Skeletal muscle cell (primary cell): ENCODE measurements at regions not wholly inside any gene's neighbourhood (a gene's known extent, or its start where the extent isn't known, plus 50 kb on each side); places are given as distances from the start of the nearest gene placed in this dataset.

Experiments used
- DNase-seq: peaks from one replicate; pipeline ENCODE4 v3.0.0-alpha.2; 2010; ENCODE audit warnings: low read depth
- H3K4me3 ChIP-seq: 2 replicates; pipeline ENCODE4 v1.5.1; 2011; ENCODE audit warnings: low read depth, mild to moderate bottlenecking, control low read depth, low read length, moderate library complexity

DNA sequence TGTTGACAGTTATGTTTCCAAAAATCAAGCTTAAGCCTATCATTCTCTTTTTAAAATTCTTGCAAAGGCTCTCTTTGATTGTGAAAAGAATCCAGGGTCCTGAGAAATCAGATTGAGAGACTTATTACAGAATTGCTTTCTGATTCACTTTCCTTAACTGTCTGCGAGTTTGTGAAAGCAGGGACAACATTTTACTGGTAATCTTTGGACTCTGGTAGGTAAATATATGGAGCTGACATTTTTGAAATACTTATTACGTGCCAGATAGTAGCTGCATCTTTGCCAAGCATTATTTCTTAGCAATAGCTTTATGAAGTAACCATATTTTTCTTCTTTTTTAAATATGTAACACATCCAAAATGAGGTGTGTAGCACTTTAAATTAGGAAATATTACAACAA, 570.9 kb downstream of the CMPK2 start:
- no peak for DNase-seq
- no peak overlapping the region for H3K4me3 ChIP-seq

DNA sequence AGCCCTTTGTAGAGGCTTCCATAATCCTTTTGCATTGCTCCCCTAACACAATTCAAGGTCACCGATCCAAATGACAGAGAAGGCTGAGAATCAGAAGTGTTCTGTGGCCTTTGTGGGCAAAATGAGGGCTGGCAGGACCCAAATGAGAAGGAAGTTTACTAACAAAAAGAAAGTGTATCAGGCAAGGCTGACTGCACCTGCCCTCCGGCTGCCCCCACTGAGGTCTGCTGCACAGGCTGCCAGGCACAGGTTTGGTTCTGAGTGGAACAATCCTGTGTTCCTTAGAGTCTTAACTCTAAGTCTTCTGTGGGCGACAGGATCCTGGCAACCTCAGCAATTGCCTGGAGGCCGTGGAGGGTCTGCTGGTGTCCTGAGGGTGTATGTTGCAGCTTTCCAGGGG, 568.5 kb downstream of the CMPK2 start:
- DNase-seq, result no peak
- no peak overlapping the region for H3K4me3 ChIP-seq

DNA sequence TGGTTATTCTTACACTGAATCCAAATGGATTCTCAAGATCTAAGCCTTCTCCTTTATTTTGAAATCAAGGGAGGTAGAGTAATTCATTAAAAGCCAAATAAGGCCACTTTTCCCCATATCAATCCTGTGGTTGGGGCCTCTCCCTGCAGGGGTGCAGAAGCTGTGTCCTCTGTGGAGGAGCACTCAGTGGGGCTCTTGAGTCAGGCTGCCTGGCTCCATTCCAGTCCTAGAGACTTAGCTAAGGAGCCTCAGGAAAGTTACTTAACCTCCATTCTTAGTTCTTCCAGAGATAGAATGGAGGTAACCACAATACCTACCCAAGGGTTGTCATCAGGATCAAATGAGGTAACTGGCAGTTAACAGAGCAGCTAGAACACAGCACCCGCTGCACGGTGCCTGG, 564.3 kb downstream of the CMPK2 start:
- no peak overlapping the region for H3K4me3 ChIP-seq
- DNase-seq, result no peak

DNA sequence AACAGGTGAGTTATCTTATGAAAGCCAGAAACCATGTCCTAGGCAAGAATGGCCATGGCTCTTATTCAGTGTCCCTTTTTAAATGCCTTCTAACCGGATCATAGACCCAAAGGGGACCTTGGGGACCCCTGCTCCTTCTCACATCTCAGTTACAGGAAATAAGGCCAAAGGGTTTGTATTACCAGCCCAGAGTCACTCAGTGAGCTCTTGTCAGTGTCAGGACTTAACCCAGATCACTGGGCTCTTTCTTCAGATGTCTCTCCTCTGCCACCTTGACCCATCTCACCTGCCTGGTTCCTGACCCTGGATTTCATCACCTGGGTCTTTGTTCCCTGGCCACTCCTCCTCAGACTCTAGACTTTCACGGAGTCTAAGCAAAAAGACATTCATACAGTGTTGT, 556.7 kb downstream of the CMPK2 start:
- no peak overlapping the region for H3K4me3 ChIP-seq
- DNase-seq, result no peak

DNA sequence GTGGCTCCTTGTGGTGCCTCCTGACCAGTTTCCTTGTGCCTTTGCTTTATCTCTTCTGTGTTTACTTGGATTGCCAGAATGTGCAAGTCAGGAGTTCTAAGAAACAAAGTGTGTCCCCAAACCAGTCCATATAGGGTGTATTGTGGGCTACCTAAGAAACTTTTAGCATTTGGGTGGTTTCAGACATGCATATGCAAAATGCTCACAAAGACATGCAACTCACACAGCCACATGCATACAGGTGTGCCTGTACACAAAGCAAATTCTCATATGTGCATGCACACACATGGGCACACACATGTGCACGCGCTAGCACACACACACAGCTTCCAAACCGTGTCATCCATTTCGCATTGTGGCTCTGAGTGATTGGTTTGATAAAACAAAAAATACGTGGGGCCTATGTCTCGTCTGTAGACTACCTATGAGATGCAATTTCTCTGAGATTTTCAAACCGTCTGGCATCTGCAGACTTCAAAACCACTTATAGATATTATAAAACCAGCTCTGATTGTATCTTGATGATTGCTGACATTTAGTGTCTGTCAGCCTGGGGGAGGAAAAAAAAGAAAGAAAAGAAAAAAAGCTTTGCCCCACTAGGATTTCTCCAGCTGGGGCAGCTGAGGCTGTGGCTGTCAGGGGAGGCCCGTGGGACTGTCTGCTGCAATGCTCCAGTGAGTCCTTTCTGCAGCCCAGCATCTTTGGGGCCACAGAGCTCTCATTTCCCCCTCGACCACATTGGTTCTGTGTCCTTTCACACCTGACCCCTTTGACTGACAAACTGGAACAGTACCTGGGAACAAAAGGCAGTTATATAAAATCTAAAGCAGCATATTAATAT, 556.1 kb downstream of the CMPK2 start:
- no peak overlapping the region for H3K4me3 ChIP-seq
- no peak for DNase-seq

DNA sequence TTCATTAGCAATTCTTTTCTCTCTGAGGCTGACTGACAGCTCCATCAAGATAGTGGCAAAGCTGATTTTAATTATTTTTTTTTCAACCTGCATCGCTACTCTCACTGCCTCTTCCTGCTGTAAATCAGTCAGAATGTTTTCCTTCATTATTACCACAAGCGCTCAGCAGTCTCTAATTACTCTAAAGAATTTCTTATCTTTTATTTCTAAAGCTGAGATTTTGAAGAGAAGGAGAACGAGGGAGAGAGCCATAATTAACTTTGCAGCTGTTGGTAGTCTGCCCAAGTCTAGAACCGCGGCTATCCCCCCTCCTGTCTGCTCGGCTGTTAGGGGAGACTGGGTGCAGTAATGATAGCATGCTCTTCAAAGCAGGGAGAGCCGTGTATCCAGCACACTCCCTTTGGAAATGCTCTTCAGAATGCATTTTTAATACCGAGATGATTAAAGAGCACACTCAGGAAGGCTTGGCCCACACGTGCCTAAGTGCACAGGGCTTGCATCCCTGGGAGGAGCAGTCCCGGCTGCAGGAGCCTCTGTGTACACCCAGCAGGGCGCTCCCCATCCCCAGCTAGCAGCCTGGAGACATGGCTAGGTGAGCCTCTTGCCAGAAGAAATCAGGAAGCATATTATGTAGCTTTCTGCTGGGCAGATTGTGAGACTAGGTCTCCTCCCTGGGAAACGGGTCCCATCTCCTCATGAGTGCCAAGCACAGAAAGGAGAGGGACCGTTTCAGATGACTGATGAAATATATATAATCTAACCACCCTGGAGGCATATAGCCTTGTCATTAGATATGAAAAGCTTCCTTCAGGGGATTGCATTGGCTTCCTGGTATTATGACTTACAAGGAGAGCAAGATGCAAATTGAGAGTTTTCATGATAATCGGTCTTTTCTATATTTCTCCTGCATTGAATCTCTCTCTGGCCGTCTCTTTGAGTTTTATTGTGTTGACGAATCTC, 555.2 kb downstream of the CMPK2 start:
- no peak overlapping the region for H3K4me3 ChIP-seq
- no peak for DNase-seq

DNA sequence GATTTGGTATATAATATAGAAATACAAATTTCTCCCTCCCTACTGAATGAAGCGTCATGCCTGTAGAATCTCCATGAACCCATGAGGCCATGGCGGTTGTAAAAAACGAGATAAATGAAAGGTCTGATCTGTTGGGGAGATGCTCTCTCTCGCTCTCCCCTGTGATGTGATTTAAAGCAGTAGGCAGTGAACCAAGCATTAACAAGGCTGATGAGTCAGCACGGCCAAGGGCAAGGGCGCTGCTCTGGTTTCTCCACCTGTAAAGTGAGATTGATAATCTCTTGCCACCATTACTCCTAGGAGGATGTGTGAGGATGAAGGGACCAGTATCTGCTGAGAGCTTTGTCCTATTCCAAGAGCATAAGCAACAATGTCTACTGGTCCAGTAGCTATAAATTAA, 553.3 kb downstream of the CMPK2 start:
- no peak overlapping the region for H3K4me3 ChIP-seq
- DNase-seq, result no peak

DNA sequence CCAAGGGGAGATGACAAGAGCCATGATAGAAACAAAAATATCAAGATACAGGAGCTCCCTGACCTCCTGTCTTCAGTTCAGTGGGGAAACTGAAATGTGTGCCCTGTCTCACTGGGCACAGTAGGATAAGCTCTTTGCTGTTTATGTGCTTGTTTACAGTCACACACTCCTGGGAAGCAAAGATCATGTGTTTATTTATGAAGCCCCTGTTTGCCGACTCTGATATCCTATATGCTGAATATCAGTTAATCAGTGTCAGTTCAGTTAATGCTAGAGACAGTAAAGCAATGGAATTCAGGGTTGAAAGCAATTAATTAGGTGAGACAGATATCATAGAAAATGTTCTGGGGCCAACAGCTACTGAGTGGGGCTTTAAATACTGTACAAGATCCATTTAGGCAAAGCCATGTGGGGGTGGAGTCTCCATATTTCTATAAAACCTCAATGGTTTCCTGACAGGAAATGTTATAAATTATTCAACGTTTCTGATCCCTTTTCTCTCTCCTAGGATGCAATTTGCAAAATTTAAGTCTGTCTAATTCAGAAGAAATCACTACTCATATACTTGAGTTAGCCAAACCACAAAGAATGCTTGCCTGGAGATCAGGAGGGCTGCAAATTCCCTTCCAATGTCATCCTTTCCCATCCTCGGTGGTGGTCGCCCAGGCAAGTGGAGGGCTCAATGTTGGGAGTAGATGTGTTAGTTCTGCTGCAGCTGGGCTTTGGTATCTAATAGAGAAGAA, 551.3 kb downstream of the CMPK2 start:
- no peak overlapping the region for H3K4me3 ChIP-seq
- DNase-seq, result no peak

DNA sequence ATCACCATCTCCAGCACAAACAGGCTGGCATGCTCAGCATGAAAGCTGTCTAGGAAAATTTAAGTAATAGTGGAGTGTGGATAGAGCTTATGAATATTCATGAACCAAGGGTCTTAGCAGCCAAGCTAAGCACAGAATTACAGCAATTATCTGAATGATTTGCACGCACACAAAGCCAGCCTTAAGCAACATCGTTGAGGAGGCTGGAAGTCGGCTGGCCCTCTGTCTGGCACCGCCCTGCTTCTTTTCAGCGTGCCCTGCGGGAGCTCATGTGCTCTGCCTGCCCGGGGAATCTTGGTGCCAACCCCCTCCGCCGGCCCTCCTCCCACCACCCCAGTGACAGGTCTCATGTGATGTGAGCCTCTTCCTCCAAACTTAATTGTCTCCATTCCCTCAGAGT, 540.1 kb downstream of the CMPK2 start:
- no peak overlapping the region for H3K4me3 ChIP-seq
- no peak for DNase-seq

DNA sequence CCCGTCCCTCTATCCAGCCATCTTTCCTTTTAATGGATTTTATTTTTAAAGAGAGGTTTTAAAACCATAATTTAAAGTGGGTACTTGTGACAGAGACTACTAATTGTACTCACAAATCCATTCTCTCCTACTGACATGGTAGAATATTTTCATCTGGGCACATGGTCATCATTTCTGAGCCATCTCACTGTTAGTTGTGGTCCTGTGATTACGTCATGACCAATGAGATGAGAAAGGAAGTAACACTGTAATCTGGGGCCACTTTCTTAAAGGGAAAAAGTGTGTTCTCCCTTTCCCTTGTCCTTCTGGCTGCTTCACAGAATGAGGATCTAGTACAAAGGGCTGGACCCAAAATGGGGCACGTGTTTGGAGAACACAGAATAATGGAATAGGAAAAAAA, 538.7 kb downstream of the CMPK2 start:
- no peak overlapping the region for H3K4me3 ChIP-seq

DNA sequence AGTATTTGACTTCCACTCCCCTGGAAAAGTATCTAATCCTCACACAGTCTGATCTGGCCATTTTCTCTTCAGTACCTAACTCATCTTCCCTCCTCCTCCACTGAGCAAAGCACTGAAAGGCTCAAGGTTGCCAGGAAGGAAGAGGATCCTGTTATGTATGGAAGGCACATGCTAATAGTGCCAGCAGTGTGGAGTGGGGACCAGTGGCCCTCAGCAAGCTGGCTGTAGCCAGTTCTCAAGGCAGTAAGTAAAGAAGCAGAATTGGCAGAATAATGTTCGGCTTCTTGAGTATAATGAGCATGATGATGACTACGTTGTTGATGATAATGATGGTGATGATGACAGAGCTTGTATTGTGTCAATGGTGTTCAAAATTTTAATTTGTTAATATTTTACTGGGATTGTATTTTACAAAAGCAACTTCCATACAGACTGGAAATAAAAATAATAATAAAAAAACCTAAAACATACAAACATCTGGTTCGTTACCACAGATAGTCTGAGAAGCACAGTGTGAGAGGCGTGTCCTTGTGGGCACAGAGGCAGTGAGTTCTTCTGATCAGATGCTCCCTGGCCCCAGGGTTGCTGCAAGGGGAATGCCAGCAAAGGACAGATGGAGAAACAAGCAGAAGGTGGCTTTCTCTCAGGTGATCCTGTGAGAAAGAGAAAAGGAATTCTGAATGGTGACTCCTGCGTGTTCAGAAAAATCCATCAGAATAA, 528.8 kb downstream of the CMPK2 start:
- no peak for DNase-seq
- no peak overlapping the region for H3K4me3 ChIP-seq

More for the DNA sequence above, 538.7 kb downstream of the CMPK2 start:
- DNase-seq, result no peak

DNA sequence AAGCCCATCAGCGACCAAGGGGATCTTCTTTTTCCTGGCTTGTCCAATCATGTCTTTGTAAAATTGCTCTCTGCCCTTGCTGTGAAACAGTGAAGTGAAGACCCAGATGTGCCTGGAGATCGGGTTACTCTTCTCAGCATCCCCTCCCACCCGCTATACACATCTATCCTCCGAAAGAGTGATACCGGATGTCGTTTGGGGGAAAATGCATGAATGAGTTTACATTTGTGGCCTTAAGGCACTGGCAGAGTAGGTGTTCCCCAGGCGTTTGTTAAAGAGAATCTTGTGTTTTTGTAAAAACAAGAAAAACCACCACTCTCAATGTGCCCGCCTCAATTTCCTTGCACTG, 528.3 kb downstream of the CMPK2 start:
- no peak for DNase-seq

DNA sequence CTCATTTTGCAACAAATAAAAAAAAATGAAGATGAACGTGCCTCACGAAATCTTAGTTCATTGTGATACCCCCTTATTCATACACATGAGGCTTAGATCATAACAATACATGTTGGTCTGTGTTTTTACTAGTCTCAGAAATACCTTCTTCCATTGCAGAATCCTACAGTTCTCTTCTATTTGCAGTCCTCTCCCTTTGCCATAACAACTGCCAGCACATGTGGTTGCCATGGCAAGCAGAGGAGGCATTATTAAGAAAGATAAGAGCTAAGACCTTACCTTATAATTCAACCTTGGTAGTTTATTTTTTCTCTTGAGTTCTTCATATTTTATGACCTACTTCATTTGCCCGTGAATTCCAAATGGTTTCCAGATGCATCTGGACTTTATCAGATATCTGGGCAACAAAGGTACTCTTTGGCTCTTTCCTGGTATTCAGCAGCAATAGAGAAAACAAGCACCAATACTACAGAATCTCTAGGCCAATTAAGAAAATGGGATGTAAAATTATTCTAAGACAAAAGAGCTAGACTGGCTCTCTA, 524.0 kb downstream of the CMPK2 start:
- H3K4me3 ChIP-seq, result no peak overlapping the region
- no peak for DNase-seq

More for the DNA sequence above, 528.3 kb downstream of the CMPK2 start:
- no peak overlapping the region for H3K4me3 ChIP-seq

DNA sequence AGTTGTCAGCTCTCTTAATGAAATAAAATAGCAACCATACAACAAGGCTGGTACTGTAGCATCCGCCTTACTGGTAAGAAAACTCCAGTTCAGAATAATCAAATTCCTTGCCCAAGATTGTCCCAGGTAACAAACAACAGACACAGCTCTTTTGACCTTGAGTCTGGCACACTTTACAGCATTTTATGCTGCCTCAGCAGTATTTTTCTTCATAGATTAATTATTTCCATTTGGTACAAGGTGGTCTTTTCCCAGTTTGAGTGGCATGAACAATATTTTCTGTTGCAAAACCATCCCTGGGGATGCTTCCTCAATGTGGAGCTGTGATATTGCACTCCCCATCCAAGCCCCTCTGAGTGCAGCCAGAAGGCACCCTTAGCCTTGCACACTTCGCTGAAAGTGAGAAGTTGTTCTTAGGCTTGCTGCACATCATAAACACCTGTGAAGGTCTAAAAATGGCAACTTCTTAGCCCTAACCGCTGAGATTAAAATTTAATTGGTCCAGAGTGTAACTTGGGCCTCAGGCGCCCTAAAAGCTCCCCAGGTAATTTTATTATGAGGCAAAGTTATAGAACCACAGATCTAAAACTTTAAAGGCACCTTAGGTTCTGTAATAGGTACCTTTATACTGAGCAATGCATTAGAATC, 523.3 kb downstream of the CMPK2 start:
- no peak for DNase-seq
- no peak overlapping the region for H3K4me3 ChIP-seq

DNA sequence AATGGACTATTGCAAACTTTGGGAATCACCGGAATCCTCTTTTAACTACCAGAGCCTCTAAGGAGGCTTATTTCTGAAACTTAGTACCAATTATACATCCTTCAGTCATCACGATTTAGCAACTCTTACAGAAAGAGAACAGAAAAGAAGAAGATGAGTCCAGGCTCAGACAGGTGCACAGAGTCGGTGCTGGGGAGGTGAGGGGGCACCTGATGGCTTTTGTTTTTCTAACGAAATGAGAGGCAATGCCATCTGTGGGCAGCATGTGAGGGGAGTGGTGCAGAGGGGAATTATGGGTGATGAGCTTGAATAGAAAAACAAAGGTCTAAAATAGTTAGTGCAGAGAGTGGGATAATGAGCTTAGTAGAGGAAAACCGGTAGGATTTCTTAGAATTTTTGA, 522.6 kb downstream of the CMPK2 start:
- H3K4me3 ChIP-seq, result no peak overlapping the region
- no peak for DNase-seq

DNA sequence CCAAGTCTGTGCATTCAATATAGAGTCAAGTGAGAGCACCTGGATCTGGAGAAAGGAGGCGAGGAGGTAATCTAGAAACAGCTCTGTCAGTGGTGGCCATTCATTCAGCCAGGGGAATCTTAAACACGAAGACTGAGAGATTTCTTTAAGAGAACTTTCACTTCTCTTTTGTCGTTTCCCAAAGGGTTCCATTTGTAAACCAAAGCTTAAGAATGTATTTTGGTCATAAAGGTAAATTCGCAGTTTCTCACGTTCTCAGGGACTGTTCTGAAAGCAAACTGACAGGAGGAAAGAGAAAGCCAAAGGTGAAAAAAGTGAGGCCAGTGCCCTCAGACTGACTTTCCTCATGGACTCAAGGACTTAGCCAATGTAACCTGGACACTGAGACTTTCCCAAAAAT, 513.5 kb downstream of the CMPK2 start:
- no peak for DNase-seq
- H3K4me3 ChIP-seq, result no peak overlapping the region

DNA sequence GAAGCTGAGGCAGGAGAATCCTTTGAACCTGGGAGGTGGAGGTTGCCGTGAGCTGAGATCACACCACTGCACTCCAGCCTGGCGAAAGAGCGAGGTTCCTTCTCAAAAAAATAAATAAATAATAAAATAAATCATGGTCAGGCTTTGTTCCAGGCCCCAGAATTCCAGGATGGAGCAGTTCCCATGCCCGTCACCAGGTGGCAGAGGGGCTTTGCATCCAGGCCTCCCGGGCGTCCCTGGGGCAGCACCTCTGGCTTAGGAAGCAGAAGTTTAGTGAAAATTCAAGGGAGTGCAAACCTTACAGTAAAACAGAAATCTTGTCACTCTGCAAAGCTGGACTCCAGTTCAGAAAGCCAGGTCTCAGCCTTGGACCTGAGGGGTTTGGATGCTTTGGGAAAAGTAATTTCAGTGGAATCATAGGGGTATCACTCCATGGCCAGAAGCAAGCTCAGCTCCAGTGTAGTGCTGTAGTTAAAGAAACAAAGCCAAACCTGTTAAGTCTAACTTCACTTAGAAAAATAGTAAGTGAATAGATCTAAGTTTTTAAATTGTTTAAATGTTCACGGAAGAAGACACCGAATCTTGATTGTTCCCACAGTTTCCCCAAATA, 512.7 kb downstream of the CMPK2 start:
- DNase-seq, result no peak
- H3K4me3 ChIP-seq, result no peak overlapping the region

DNA sequence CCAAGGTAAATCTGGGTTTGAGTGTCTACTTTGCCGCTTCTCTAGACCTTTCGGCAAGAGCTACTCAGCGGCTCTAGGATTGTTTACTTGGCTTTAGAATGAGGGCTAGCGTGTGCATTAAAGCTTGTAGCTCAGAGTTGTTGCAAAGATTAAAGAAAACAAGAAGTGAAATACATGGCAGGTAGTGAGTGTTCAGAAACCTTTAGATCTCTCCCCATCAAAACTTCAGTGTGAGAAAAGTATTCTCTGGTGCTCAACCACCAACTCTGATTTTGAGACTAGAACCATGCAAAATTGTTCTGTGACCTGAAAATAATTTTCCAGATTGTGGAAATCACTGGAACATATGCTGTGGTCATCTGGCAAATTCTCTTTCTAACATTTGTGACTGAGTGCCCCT, 512.0 kb downstream of the CMPK2 start:
- DNase-seq, result no peak
- H3K4me3 ChIP-seq, result no peak overlapping the region
